ENCODE measurements at regions not wholly inside any gene's neighbourhood (a gene's known extent, or its start where the extent isn't known, plus 50 kb on each side); places are given as distances from the start of the nearest gene placed in this dataset.

GRCh38 chr5:115459855-115460341 lies 84.7 kb downstream of the FEM1C start:
- H3K79me2 ChIP-seq = no peaks in the 10 kb centered on the region
- H3K27ac ChIP-seq = no peak overlapping the region
- H3K4me3 ChIP-seq = no peak overlapping the region
- H3K4me2 ChIP-seq = no peak overlapping the region
- WGBS (ENCODE audit: low lambda C conversion rate, missing lambda C conversion rate) = 76% methylated on average over 1 of the region's 1 CpG
- no peaks in the 10 kb centered on the region for H4K20me1 ChIP-seq (ENCODE audit: insufficient read depth, poor library complexity, severe bottlenecking)
- DNase-seq (ENCODE audit: low spot score) = no peak
- H2AFZ ChIP-seq = no peak overlapping the region
- TF ChIP-seq CTCF (IDR thresholded peaks at IDR 0.05; ENCODE audit: poor library complexity) = no peak
- TF ChIP-seq EZH2phosphoT487 (IDR thresholded peaks at IDR 0.05; ENCODE audit: low read depth, severe bottlenecking, unreplicated experiment) = no peak
- no peak for TF ChIP-seq EZH2 (IDR thresholded peaks at IDR 0.05; ENCODE audit: borderline replicate concordance)
- no peaks in the 10 kb centered on the region for H3K9me2 ChIP-seq (replicated peaks; ENCODE audit: insufficient read depth)
- H3K27me3 ChIP-seq = no peaks in the 10 kb centered on the region
- no peaks in the 10 kb centered on the region for H3K36me3 ChIP-seq (replicated peaks; ENCODE audit: insufficient read depth, low read depth)
- H3K4me1 ChIP-seq (ENCODE audit: insufficient read depth) = peaks cover 30% of the 10 kb centered on the region
- no peaks in the 10 kb centered on the region for H3K9me3 ChIP-seq (ENCODE audit: low read depth)

GRCh38 chr5:115458416-115458815 lies 86.2 kb downstream of the FEM1C start:
- peak overlapping the region; percentile 94 for H3K27ac ChIP-seq
- no peak for TF ChIP-seq EZH2phosphoT487 (IDR thresholded peaks at IDR 0.05; ENCODE audit: low read depth, severe bottlenecking, unreplicated experiment)
- no peak overlapping the region for H3K4me3 ChIP-seq
- H3K9me3 ChIP-seq (ENCODE audit: low read depth) = no peaks in the 10 kb centered on the region
- no peak for DNase-seq (ENCODE audit: low spot score)
- H3K79me2 ChIP-seq = no peaks in the 10 kb centered on the region
- no peaks in the 10 kb centered on the region for H3K27me3 ChIP-seq
- WGBS (ENCODE audit: low lambda C conversion rate, missing lambda C conversion rate) = 95% methylated on average over 1 of the region's 1 CpG
- H3K4me1 ChIP-seq (ENCODE audit: insufficient read depth) = peaks cover 30% of the 10 kb centered on the region
- H3K36me3 ChIP-seq (replicated peaks; ENCODE audit: insufficient read depth, low read depth) = no peaks in the 10 kb centered on the region
- H3K9me2 ChIP-seq (replicated peaks; ENCODE audit: insufficient read depth) = no peaks in the 10 kb centered on the region
- peak overlapping the region; percentile 22 for H2AFZ ChIP-seq
- H3K4me2 ChIP-seq = no peak overlapping the region
- no peaks in the 10 kb centered on the region for H4K20me1 ChIP-seq (ENCODE audit: insufficient read depth, poor library complexity, severe bottlenecking)

- Histone ChIP-seq H2AFZ (peak overlapping the region; percentile 22), H3K27me3 (no peaks in the 10 kb centered on the region), H3K4me1 (ENCODE audit: insufficient read depth) (peaks cover 30% of the 10 kb centered on the region), H3K4me2 (peak overlapping the region; percentile 33), H3K79me2 (no peaks in the 10 kb centered on the region), H3K9me2 (replicated peaks; ENCODE audit: insufficient read depth) (no peaks in the 10 kb centered on the region), H3K4me3 (no peak overlapping the region), H4K20me1 (ENCODE audit: insufficient read depth, poor library complexity, severe bottlenecking) (no peaks in the 10 kb centered on the region), H3K9me3 (ENCODE audit: low read depth) (no peaks in the 10 kb centered on the region), H3K36me3 (replicated peaks; ENCODE audit: insufficient read depth, low read depth) (no peaks in the 10 kb centered on the region), H3K27ac (peak overlapping the region; percentile 94)
- TF ChIP-seq EZH2phosphoT487 (IDR thresholded peaks at IDR 0.05; ENCODE audit: low read depth, severe bottlenecking, unreplicated experiment) (no peak), CTCF (IDR thresholded peaks at IDR 0.05; ENCODE audit: poor library complexity) (no peak), EZH2 (IDR thresholded peaks at IDR 0.05; ENCODE audit: borderline replicate concordance) (no peak)
- 44% methylated on average over 4 of the region's 4 CpGs for WGBS (ENCODE audit: low lambda C conversion rate, missing lambda C conversion rate)
- DNase-seq (ENCODE audit: low spot score) = peak; percentile 44
These were observed 86.6 kb downstream of the FEM1C start for GRCh38 chr5:115458003-115458409.

GRCh38 chr5:115457571-115457970 lies 87.0 kb downstream of the FEM1C start:
- 63% methylated on average over 6 of the region's 6 CpGs for WGBS (ENCODE audit: low lambda C conversion rate, missing lambda C conversion rate)
- no peak overlapping the region for H3K4me3 ChIP-seq
- H4K20me1 ChIP-seq (ENCODE audit: insufficient read depth, poor library complexity, severe bottlenecking) = no peaks in the 10 kb centered on the region
- TF ChIP-seq EZH2phosphoT487 (IDR thresholded peaks at IDR 0.05; ENCODE audit: low read depth, severe bottlenecking, unreplicated experiment) (no peak), EZH2 (IDR thresholded peaks at IDR 0.05; ENCODE audit: borderline replicate concordance) (no peak), CTCF (IDR thresholded peaks at IDR 0.05; ENCODE audit: poor library complexity) (no peak)
- H2AFZ ChIP-seq = peak overlapping the region; percentile 22
- H3K9me3 ChIP-seq (ENCODE audit: low read depth) = no peaks in the 10 kb centered on the region
- H3K4me2 ChIP-seq = peak overlapping the region; percentile 33
- no peaks in the 10 kb centered on the region for H3K36me3 ChIP-seq (replicated peaks; ENCODE audit: insufficient read depth, low read depth)
- no peaks in the 10 kb centered on the region for H3K27me3 ChIP-seq
- no peaks in the 10 kb centered on the region for H3K9me2 ChIP-seq (replicated peaks; ENCODE audit: insufficient read depth)
- peak overlapping the region; percentile 94 for H3K27ac ChIP-seq
- H3K79me2 ChIP-seq = no peaks in the 10 kb centered on the region
- peak; percentile 48 for DNase-seq (ENCODE audit: low spot score)
- H3K4me1 ChIP-seq (ENCODE audit: insufficient read depth) = peaks cover 30% of the 10 kb centered on the region

Measured in hepatocyte (in vitro differentiated cells).